ENCODE measurements at regions not wholly inside any gene's neighbourhood (a gene's known extent, or its start where the extent isn't known, plus 50 kb on each side); places are given as distances from the start of the nearest gene placed in this dataset.
"Not testable (repeated sequence)": the region's sequence is repeated elsewhere in the genome, so short reads cannot be mapped to it uniquely, and the experiment has no call there.

GRCh38 chr5:163894645-163895044 lies 389.2 kb downstream of the MAT2B start:
- DNase-seq (ENCODE audit: low read depth, low spot score) (no peak), FAIRE-seq (no peak)
- H3K9ac ChIP-seq (ENCODE audit: control insufficient read depth, extremely low read depth, insufficient read depth, low read length), result no peak overlapping the region
- no peaks in the 10 kb centered on the region for H3K9me3 ChIP-seq (ENCODE audit: control insufficient read depth, low read depth, low read length)
- dilution Hi-C loops (cut with MboI; ENCODE audit: extremely low pct_ligation_motif_present, low sequenced_read_pairs), result no loop called here
- no peak overlapping the region for H3K27ac ChIP-seq (ENCODE audit: control insufficient read depth, insufficient read depth, low read length)
- no peak overlapping the region for H3K4me3 ChIP-seq (ENCODE audit: control insufficient read depth in 2 of 3, extremely low read depth in 1 of 3, insufficient read depth in 2 of 3, low read depth in 1 of 3, low read length in 3 of 3)
- H3K27me3 ChIP-seq (ENCODE audit: control insufficient read depth, extremely low read depth, insufficient read depth, low read length), result no peaks in the 10 kb centered on the region
- no peak overlapping the region for H2AFZ ChIP-seq (ENCODE audit: control insufficient read depth, low read length)
- H3K4me1 ChIP-seq (ENCODE audit: control insufficient read depth, extremely low read depth, insufficient read depth, low read length), result no peaks in the 10 kb centered on the region
- H3K79me2 ChIP-seq (ENCODE audit: control insufficient read depth, insufficient read depth, low read length), result no peaks in the 10 kb centered on the region
- no peaks in the 10 kb centered on the region for H4K20me1 ChIP-seq (ENCODE audit: control insufficient read depth, extremely low read depth, insufficient read depth, low read length)
- H3K4me2 ChIP-seq (ENCODE audit: control insufficient read depth, extremely low read depth, insufficient read depth, low read depth, low read length), result no peak overlapping the region
- TF ChIP-seq, protein P1, sequence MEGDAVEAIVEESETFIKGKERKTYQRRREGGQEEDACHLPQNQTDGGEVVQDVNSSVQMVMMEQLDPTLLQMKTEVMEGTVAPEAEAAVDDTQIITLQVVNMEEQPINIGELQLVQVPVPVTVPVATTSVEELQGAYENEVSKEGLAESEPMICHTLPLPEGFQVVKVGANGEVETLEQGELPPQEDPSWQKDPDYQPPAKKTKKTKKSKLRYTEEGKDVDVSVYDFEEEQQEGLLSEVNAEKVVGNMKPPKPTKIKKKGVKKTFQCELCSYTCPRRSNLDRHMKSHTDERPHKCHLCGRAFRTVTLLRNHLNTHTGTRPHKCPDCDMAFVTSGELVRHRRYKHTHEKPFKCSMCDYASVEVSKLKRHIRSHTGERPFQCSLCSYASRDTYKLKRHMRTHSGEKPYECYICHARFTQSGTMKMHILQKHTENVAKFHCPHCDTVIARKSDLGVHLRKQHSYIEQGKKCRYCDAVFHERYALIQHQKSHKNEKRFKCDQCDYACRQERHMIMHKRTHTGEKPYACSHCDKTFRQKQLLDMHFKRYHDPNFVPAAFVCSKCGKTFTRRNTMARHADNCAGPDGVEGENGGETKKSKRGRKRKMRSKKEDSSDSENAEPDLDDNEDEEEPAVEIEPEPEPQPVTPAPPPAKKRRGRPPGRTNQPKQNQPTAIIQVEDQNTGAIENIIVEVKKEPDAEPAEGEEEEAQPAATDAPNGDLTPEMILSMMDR (optimal IDR thresholded peaks at IDR 0.05 in 1 of 3, IDR thresholded peaks at IDR 0.05 in 1 of 3, conservative IDR thresholded peaks at IDR 0.05 in 1 of 3; ENCODE audit: extremely low read depth in 1 of 3, insufficient read depth in 2 of 3, low read length in 3 of 3), result no peak
- TF ChIP-seq EZH2 (IDR thresholded peaks at IDR 0.05; ENCODE audit: low read length), result no peak
- H3K9me1 ChIP-seq (ENCODE audit: control insufficient read depth, extremely low read depth, insufficient read depth, low read length), result no peaks in the 10 kb centered on the region
- H3K36me3 ChIP-seq (ENCODE audit: control insufficient read depth in 2 of 2, extremely low read depth in 1 of 2, insufficient read depth in 2 of 2, low read length in 2 of 2), result no peaks in the 10 kb centered on the region

DNA sequence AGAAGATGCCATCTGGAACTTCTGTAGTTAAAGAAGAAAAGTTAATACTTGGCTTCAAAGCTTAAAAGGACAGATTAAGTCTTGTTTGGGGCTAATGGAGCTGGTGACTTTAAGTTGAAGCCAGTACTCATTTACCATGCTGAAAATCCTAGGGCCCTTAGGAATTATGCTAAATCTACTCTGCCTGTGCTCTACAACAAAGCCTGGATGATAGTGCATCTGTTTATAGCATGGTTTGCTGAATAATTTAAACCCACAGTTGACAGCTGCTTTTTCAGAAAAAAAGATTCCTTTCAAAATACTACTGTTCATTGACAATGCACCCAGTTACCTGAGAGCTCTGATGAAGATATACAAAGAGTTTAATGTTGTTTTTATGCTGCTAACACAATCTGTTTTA lies 393.5 kb downstream of the MAT2B start:
- DNase-seq (ENCODE audit: low read depth, low spot score) (no peak), FAIRE-seq (no peak)
- dilution Hi-C loops (cut with MboI; ENCODE audit: extremely low pct_ligation_motif_present, low sequenced_read_pairs), result no loop called here
- H3K27me3 ChIP-seq (ENCODE audit: control insufficient read depth, extremely low read depth, insufficient read depth, low read length), result no peaks in the 10 kb centered on the region
- H3K79me2 ChIP-seq (ENCODE audit: control insufficient read depth, insufficient read depth, low read length), result no peaks in the 10 kb centered on the region
- H3K27ac ChIP-seq (ENCODE audit: control insufficient read depth, insufficient read depth, low read length), result no peak overlapping the region
- H3K36me3 ChIP-seq (ENCODE audit: control insufficient read depth in 2 of 2, extremely low read depth in 1 of 2, insufficient read depth in 2 of 2, low read length in 2 of 2), result no peaks in the 10 kb centered on the region
- no peak overlapping the region for H3K9ac ChIP-seq (ENCODE audit: control insufficient read depth, extremely low read depth, insufficient read depth, low read length)
- H3K9me1 ChIP-seq (ENCODE audit: control insufficient read depth, extremely low read depth, insufficient read depth, low read length), result no peaks in the 10 kb centered on the region
- no peak overlapping the region for H2AFZ ChIP-seq (ENCODE audit: control insufficient read depth, low read length)
- TF ChIP-seq, protein P1 (optimal IDR thresholded peaks at IDR 0.05 in 1 of 3, IDR thresholded peaks at IDR 0.05 in 1 of 3, conservative IDR thresholded peaks at IDR 0.05 in 1 of 3; ENCODE audit: extremely low read depth in 1 of 3, insufficient read depth in 2 of 3, low read length in 3 of 3), result no peak
- TF ChIP-seq EZH2 (IDR thresholded peaks at IDR 0.05; ENCODE audit: low read length), result no peak
- H3K9me3 ChIP-seq (ENCODE audit: control insufficient read depth, low read depth, low read length), result no peaks in the 10 kb centered on the region
- H4K20me1 ChIP-seq (ENCODE audit: control insufficient read depth, extremely low read depth, insufficient read depth, low read length), result no peaks in the 10 kb centered on the region
- no peak overlapping the region for H3K4me2 ChIP-seq (ENCODE audit: control insufficient read depth, extremely low read depth, insufficient read depth, low read depth, low read length)
- no peaks in the 10 kb centered on the region for H3K4me1 ChIP-seq (ENCODE audit: control insufficient read depth, extremely low read depth, insufficient read depth, low read length)
- H3K4me3 ChIP-seq (ENCODE audit: control insufficient read depth in 2 of 3, extremely low read depth in 1 of 3, insufficient read depth in 2 of 3, low read depth in 1 of 3, low read length in 3 of 3), result no peak overlapping the region

DNA sequence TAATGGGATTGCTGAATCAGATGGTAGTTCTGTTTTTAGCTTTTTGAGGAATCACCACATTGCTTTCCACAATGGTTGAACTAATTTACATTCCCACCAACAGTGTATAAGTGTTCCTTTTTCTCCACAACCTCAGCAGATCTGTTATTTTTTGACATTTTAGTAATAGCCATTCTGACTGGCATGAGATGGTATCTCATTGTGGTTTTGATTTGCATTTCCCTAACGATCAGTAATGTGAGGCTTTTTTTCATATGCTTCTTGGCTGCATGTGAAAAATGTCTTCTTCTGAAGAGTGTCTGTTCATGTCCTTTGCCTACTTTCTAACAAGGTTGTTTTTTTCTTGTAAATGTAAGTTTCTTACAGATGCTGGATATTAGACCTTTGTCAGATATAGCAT lies 402.4 kb downstream of the MAT2B start:
- H3K36me3 ChIP-seq (ENCODE audit: control insufficient read depth in 2 of 2, extremely low read depth in 1 of 2, insufficient read depth in 2 of 2, low read length in 2 of 2); H3K9me3 ChIP-seq (ENCODE audit: control insufficient read depth, low read depth, low read length); dilution Hi-C loops (cut with MboI; ENCODE audit: extremely low pct_ligation_motif_present, low sequenced_read_pairs); H4K20me1 ChIP-seq (ENCODE audit: control insufficient read depth, extremely low read depth, insufficient read depth, low read length); DNase-seq (ENCODE audit: low read depth, low spot score); FAIRE-seq; H3K4me1 ChIP-seq (ENCODE audit: control insufficient read depth, extremely low read depth, insufficient read depth, low read length); H3K9me1 ChIP-seq (ENCODE audit: control insufficient read depth, extremely low read depth, insufficient read depth, low read length); H3K9ac ChIP-seq (ENCODE audit: control insufficient read depth, extremely low read depth, insufficient read depth, low read length); H3K79me2 ChIP-seq (ENCODE audit: control insufficient read depth, insufficient read depth, low read length); H3K27me3 ChIP-seq (ENCODE audit: control insufficient read depth, extremely low read depth, insufficient read depth, low read length); H3K27ac ChIP-seq (ENCODE audit: control insufficient read depth, insufficient read depth, low read length); H3K4me3 ChIP-seq (ENCODE audit: control insufficient read depth in 2 of 3, extremely low read depth in 1 of 3, insufficient read depth in 2 of 3, low read depth in 1 of 3, low read length in 3 of 3); H3K4me2 ChIP-seq (ENCODE audit: control insufficient read depth, extremely low read depth, insufficient read depth, low read depth, low read length); H2AFZ ChIP-seq (ENCODE audit: control insufficient read depth, low read length): not testable (repeated sequence)

All from keratinocyte (primary cell).